ENCODE measurements at regions not wholly inside any gene's neighbourhood (a gene's known extent, or its start where the extent isn't known, plus 50 kb on each side); places are given as distances from the start of the nearest gene placed in this dataset.

DNA sequence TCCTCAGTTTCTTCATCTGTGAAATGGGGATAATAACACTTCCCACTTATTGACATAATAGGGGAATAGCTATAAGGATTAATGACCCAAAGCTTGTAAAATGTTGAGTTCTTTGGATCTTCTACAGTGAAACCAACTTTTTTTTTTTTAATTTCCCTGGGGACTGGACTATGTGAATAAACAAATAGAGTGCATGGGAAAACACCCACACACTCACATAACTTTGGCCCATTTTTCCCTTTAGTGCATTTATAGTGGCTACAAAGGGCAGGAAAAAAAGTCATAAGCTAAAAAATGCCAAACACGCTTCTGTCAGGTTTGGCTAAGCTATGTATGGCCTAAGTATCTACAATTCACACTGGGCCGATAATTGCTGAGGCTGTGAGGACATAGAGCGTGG lies 406.2 kb upstream of the JAG1 start:
- Histone ChIP-seq H3K9me2 (ENCODE audit: insufficient read depth, low read length) (no peaks in the 10 kb centered on the region), H3F3A (ENCODE audit: insufficient read depth, low read length, poor library complexity, severe bottlenecking) (no peaks in the 10 kb centered on the region), H3K27ac (ENCODE audit: low read length) (peak overlapping the region; percentile 37), H3K27me3 (ENCODE audit: insufficient read depth, low read depth, low read length) (no peaks in the 10 kb centered on the region), H3K79me2 (replicated peaks; ENCODE audit: insufficient read depth, low read length) (no peaks in the 10 kb centered on the region), H3K4me3 (ENCODE audit: low read length) (no peak overlapping the region), H4K20me1 (ENCODE audit: insufficient read depth) (no peaks in the 10 kb centered on the region), H3K4me2 (ENCODE audit: low read length) (no peak overlapping the region), H3K9me3 (ENCODE audit: low read length) (no peaks in the 10 kb centered on the region), H3K36me3 (ENCODE audit: insufficient read depth, low read length) (no peaks in the 10 kb centered on the region), H2AFZ (ENCODE audit: low read depth, low read length) (no peak overlapping the region), H3K9ac (ENCODE audit: low read length) (no peak overlapping the region)
- TF ChIP-seq MXI1 (conservative IDR thresholded peaks at IDR 0.05; ENCODE audit: poor library complexity, severe bottlenecking): no peak
- no peak for TF ChIP-seq EZH2 (IDR thresholded peaks at IDR 0.05; ENCODE audit: borderline replicate concordance, insufficient read depth, low read length, poor library complexity, severe bottlenecking)
- TF ChIP-seq TAF1 (IDR thresholded peaks at IDR 0.05; ENCODE audit: low read depth): no peak
- TF ChIP-seq, protein P1, sequence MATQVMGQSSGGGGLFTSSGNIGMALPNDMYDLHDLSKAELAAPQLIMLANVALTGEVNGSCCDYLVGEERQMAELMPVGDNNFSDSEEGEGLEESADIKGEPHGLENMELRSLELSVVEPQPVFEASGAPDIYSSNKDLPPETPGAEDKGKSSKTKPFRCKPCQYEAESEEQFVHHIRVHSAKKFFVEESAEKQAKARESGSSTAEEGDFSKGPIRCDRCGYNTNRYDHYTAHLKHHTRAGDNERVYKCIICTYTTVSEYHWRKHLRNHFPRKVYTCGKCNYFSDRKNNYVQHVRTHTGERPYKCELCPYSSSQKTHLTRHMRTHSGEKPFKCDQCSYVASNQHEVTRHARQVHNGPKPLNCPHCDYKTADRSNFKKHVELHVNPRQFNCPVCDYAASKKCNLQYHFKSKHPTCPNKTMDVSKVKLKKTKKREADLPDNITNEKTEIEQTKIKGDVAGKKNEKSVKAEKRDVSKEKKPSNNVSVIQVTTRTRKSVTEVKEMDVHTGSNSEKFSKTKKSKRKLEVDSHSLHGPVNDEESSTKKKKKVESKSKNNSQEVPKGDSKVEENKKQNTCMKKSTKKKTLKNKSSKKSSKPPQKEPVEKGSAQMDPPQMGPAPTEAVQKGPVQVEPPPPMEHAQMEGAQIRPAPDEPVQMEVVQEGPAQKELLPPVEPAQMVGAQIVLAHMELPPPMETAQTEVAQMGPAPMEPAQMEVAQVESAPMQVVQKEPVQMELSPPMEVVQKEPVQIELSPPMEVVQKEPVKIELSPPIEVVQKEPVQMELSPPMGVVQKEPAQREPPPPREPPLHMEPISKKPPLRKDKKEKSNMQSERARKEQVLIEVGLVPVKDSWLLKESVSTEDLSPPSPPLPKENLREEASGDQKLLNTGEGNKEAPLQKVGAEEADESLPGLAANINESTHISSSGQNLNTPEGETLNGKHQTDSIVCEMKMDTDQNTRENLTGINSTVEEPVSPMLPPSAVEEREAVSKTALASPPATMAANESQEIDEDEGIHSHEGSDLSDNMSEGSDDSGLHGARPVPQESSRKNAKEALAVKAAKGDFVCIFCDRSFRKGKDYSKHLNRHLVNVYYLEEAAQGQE (IDR thresholded peaks at IDR 0.05; ENCODE audit: borderline replicate concordance): no peak
- no peak for TF ChIP-seq SMC3 (conservative IDR thresholded peaks at IDR 0.05; ENCODE audit: poor library complexity)
- TF ChIP-seq POLR2AphosphoS5 (IDR thresholded peaks at IDR 0.05): no peak
- no peak for TF ChIP-seq EP300 (conservative IDR thresholded peaks at IDR 0.05; ENCODE audit: poor library complexity, severe bottlenecking)
- TF ChIP-seq RAD21 (conservative IDR thresholded peaks at IDR 0.05): no peak
- TF ChIP-seq, protein P2, sequence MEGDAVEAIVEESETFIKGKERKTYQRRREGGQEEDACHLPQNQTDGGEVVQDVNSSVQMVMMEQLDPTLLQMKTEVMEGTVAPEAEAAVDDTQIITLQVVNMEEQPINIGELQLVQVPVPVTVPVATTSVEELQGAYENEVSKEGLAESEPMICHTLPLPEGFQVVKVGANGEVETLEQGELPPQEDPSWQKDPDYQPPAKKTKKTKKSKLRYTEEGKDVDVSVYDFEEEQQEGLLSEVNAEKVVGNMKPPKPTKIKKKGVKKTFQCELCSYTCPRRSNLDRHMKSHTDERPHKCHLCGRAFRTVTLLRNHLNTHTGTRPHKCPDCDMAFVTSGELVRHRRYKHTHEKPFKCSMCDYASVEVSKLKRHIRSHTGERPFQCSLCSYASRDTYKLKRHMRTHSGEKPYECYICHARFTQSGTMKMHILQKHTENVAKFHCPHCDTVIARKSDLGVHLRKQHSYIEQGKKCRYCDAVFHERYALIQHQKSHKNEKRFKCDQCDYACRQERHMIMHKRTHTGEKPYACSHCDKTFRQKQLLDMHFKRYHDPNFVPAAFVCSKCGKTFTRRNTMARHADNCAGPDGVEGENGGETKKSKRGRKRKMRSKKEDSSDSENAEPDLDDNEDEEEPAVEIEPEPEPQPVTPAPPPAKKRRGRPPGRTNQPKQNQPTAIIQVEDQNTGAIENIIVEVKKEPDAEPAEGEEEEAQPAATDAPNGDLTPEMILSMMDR (IDR thresholded peaks at IDR 0.05; ENCODE audit: poor library complexity, severe bottlenecking): no peak

DNA sequence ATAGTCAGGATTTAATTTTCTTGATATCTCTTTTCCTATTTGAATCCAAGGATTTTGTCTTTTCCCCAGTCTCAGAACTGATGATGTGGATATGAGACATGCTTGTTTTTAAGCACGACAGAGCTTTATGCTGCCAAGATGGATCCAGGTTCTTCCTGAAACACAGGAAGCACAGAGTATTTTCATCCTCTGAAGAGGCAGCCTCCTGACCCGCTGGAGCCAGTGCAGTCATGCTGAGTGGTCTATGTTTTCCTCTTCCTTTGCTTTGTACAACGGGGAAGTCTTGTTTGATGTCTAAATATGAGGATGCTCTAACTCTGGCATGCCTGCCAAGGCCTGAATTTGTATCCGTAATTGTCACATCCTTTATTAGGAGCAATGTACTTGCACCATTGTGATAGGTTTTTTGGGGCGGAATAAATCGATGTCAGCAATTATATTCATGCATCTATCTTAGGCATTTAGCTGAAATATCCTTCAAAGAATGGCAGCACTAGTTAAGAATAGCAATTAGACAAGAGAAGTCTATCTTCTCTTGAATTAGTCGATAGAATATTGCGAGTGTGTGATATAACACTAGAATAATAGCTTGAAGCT lies 407.1 kb upstream of the JAG1 start:
- peak overlapping the region; percentile 37 for H3K27ac ChIP-seq (ENCODE audit: low read length)
- no peaks in the 10 kb centered on the region for H4K20me1 ChIP-seq (ENCODE audit: insufficient read depth)
- no peaks in the 10 kb centered on the region for H3K79me2 ChIP-seq (replicated peaks; ENCODE audit: insufficient read depth, low read length)
- H3K9ac ChIP-seq (ENCODE audit: low read length): no peak overlapping the region
- no peaks in the 10 kb centered on the region for H3K9me2 ChIP-seq (ENCODE audit: insufficient read depth, low read length)
- H3F3A ChIP-seq (ENCODE audit: insufficient read depth, low read length, poor library complexity, severe bottlenecking): no peaks in the 10 kb centered on the region
- H3K9me3 ChIP-seq (ENCODE audit: low read length): no peaks in the 10 kb centered on the region
- H3K4me2 ChIP-seq (ENCODE audit: low read length): no peak overlapping the region
- H3K36me3 ChIP-seq (ENCODE audit: insufficient read depth, low read length): no peaks in the 10 kb centered on the region
- no peak for TF ChIP-seq TAF1 (IDR thresholded peaks at IDR 0.05; ENCODE audit: low read depth)
- TF ChIP-seq POLR2AphosphoS5 (IDR thresholded peaks at IDR 0.05): no peak
- TF ChIP-seq, protein P2 (IDR thresholded peaks at IDR 0.05; ENCODE audit: poor library complexity, severe bottlenecking): no peak
- TF ChIP-seq SMC3 (conservative IDR thresholded peaks at IDR 0.05; ENCODE audit: poor library complexity): no peak
- no peak for TF ChIP-seq MXI1 (conservative IDR thresholded peaks at IDR 0.05; ENCODE audit: poor library complexity, severe bottlenecking)
- no peak overlapping the region for H2AFZ ChIP-seq (ENCODE audit: low read depth, low read length)
- H3K4me3 ChIP-seq (ENCODE audit: low read length): no peak overlapping the region
- H3K27me3 ChIP-seq (ENCODE audit: insufficient read depth, low read depth, low read length): no peaks in the 10 kb centered on the region

Data from neural cell (in vitro differentiated cells).